OCI-LY7 (cell line): ENCODE measurements at regions not wholly inside any gene's neighbourhood (a gene's known extent, or its start where the extent isn't known, plus 50 kb on each side); places are given as distances from the start of the nearest gene placed in this dataset.

Experiments
- CTCF ChIP-seq: fragments of 200-600 bp; sonication (generic); conservative IDR thresholded peaks from 2 replicates; pipeline ENCODE4 v1.5.1; 2014; ENCODE audit warnings: mild to moderate bottlenecking, antibody characterized with exemption, low read length, moderate library complexity, mixed read lengths
- EZH2phosphoT487 ChIP-seq: fragments of 200-600 bp; sonication (generic); IDR thresholded peaks from 2 replicates; pipeline ENCODE4 v1.6.1; 2018; ENCODE audit warnings: low read depth, borderline replicate concordance, mild to moderate bottlenecking, mixed run types, antibody characterized with exemption, low read length, moderate library complexity, mixed read lengths

GRCh38 chr11:28628412-28628811 lies 520.2 kb downstream of the METTL15 start:
- TF ChIP-seq CTCF = no peak
- no peak for TF ChIP-seq EZH2phosphoT487
